ENCODE measurements at regions not wholly inside any gene's neighbourhood (a gene's known extent, or its start where the extent isn't known, plus 50 kb on each side); places are given as distances from the start of the nearest gene placed in this dataset.

- intact Hi-C loops (cut with micrococcal nuclease): no loop called here
- FAIRE-seq: no peak
- Histone ChIP-seq H3K36me3 (ENCODE audit: control insufficient read depth, insufficient read depth, low read length) (no peaks in the 10 kb centered on the region), H3K9ac (ENCODE audit: insufficient read depth in 1 of 2, low read depth in 2 of 2, low read length in 2 of 2) (no peak overlapping the region), H3K27ac (ENCODE audit: extremely low read depth, low read depth, low read length) (no peak overlapping the region), H3K4me1 (replicated peaks in 1 of 2; ENCODE audit: control insufficient read depth in 2 of 2, insufficient read depth in 2 of 2, low read length in 2 of 2) (no peaks in the 10 kb centered on the region), H3K9me1 (ENCODE audit: control insufficient read depth, insufficient read depth, low read length) (no peaks in the 10 kb centered on the region), H2AFZ (ENCODE audit: low read depth, low read length) (no peak overlapping the region), H3K9me3 (replicated peaks; ENCODE audit: control insufficient read depth, insufficient read depth, low read depth, low read length) (no peaks in the 10 kb centered on the region), H4K20me1 (replicated peaks; ENCODE audit: control insufficient read depth, insufficient read depth, low read length) (no peaks in the 10 kb centered on the region), H3K4me2 (ENCODE audit: insufficient read depth, low read length) (no peak overlapping the region), H3K79me2 (ENCODE audit: control insufficient read depth, insufficient read depth, low read length) (no peaks in the 10 kb centered on the region), H3K27me3 (ENCODE audit: control insufficient read depth in 2 of 2, insufficient read depth in 2 of 2, low read length in 2 of 2) (peaks cover 0 to 22% of the 10 kb centered on the region in 2 experiments; a peak in 3 of 5 replicates), H3K4me3 (no peak overlapping the region)
- TF ChIP-seq SMAD1 (IDR thresholded peaks at IDR 0.05; ENCODE audit: low read depth, low read length, partially characterized antibody) (no peak), ZNF146 (CRISPR knock-in tag; IDR thresholded peaks at IDR 0.05; ENCODE audit: unreplicated experiment) (no peak), HMG20A (CRISPR knock-in tag; conservative IDR thresholded peaks at IDR 0.05) (no peak), TFE3 (CRISPR knock-in tag; IDR thresholded peaks at IDR 0.05) (no peak), HDAC6 (IDR thresholded peaks at IDR 0.05; ENCODE audit: low read depth, low read length) (no peak), ZNF431 (CRISPR knock-in tag; IDR thresholded peaks at IDR 0.05) (no peak), ZNF311 (CRISPR knock-in tag; IDR thresholded peaks at IDR 0.05) (no peak), SREBF2 (CRISPR knock-in tag; IDR thresholded peaks at IDR 0.05) (no peak), ASH1L (IDR thresholded peaks at IDR 0.05; ENCODE audit: borderline replicate concordance, low read depth, partially characterized antibody) (no peak), MAZ (CRISPR knock-in tag; conservative IDR thresholded peaks at IDR 0.05 in 1 of 2, IDR thresholded peaks at IDR 0.05 in 1 of 2) (no peak), PCBP2 (IDR thresholded peaks at IDR 0.05; ENCODE audit: low read depth, low read length, poor library complexity, severe bottlenecking) (no peak), SRSF9 (IDR thresholded peaks at IDR 0.05; ENCODE audit: borderline replicate concordance, low read depth, low read length) (no peak), CC2D1A (IDR thresholded peaks at IDR 0.05) (no peak)
- TF ChIP-seq, protein P1, sequence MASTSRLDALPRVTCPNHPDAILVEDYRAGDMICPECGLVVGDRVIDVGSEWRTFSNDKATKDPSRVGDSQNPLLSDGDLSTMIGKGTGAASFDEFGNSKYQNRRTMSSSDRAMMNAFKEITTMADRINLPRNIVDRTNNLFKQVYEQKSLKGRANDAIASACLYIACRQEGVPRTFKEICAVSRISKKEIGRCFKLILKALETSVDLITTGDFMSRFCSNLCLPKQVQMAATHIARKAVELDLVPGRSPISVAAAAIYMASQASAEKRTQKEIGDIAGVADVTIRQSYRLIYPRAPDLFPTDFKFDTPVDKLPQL (IDR thresholded peaks at IDR 0.05; ENCODE audit: extremely low read depth, insufficient read length): no peak
- TF ChIP-seq, protein P2, sequence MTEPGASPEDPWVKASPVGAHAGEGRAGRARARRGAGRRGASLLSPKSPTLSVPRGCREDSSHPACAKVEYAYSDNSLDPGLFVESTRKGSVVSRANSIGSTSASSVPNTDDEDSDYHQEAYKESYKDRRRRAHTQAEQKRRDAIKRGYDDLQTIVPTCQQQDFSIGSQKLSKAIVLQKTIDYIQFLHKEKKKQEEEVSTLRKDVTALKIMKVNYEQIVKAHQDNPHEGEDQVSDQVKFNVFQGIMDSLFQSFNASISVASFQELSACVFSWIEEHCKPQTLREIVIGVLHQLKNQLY (CRISPR knock-in tag; conservative IDR thresholded peaks at IDR 0.05): no peak
- TF ChIP-seq, protein P3, sequence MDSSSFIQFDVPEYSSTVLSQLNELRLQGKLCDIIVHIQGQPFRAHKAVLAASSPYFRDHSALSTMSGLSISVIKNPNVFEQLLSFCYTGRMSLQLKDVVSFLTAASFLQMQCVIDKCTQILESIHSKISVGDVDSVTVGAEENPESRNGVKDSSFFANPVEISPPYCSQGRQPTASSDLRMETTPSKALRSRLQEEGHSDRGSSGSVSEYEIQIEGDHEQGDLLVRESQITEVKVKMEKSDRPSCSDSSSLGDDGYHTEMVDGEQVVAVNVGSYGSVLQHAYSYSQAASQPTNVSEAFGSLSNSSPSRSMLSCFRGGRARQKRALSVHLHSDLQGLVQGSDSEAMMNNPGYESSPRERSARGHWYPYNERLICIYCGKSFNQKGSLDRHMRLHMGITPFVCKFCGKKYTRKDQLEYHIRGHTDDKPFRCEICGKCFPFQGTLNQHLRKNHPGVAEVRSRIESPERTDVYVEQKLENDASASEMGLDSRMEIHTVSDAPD (CRISPR knock-in tag; IDR thresholded peaks at IDR 0.05): no peak
- CTCF ChIA-PET (ENCODE audit: low intra/inter-chr PET ratio): no interaction called here
- POLR2A ChIA-PET: interaction anchor here (0.6 kb wide), 1 partner anchor 284 kb away, joined by 3 read pairs; no protein-coding TSS in a partner anchor
- no peak for ATAC-seq
- no peak for DNase-seq (ENCODE audit: extremely low read depth in 1 of 4, low spot score in 3 of 4)
- no TSS peak for BruUV-seq (replicated peaks)
- in situ Hi-C loops (cut with MboI): no loop called here
- 0% methylated on average over 3 of the region's 3 CpGs for WGBS (ENCODE audit: insufficient coverage, low coverage, missing lambda C conversion rate)
Measured at GRCh38 chr15:91624353-91624968, 229.0 kb upstream of the SLCO3A1 start.
